Hepatocyte (in vitro differentiated cells): ENCODE measurements at regions not wholly inside any gene's neighbourhood (a gene's known extent, or its start where the extent isn't known, plus 50 kb on each side); places are given as distances from the start of the nearest gene placed in this dataset.
A peak's percentile ranks its signal among the peaks of the same experiment; 100 is the strongest.

ENCODE experiments used
- DNase-seq: peaks from one replicate; pipeline ENCODE4 v3.0.0-alpha.2; 2016; ENCODE audit warnings: low spot score
- H2AFZ ChIP-seq: fragments of 200-600 bp; sonication (generic); 2 replicates; pipeline ENCODE4 v1.6.0; 2016; ENCODE audit warnings: antibody characterized with exemption, mild to moderate bottlenecking
- H3K27ac ChIP-seq: fragments of 200-600 bp; sonication (generic); 2 replicates; pipeline ENCODE4 v1.5.1; 2016; ENCODE audit warnings: mild to moderate bottlenecking
- H3K27me3 ChIP-seq: fragments of 200-600 bp; sonication (generic); 2 replicates; pipeline ENCODE4 v1.6.1; 2016
- H3K36me3 ChIP-seq: fragments of 200-600 bp; sonication (generic); replicated peaks from 2 replicates; pipeline ENCODE4 v1.5.1; 2016; ENCODE audit warnings: low read depth; ENCODE audit not compliant: insufficient read depth
- H3K4me1 ChIP-seq: fragments of 200-600 bp; sonication (generic); 2 replicates; pipeline ENCODE4 v1.5.1; 2016; ENCODE audit warnings: mild to moderate bottlenecking, moderate library complexity; ENCODE audit not compliant: insufficient read depth
- H3K4me2 ChIP-seq: fragments of 200-600 bp; sonication (generic); 2 replicates; pipeline ENCODE4 v1.6.0; 2016
- H3K4me3 ChIP-seq: fragments of 200-600 bp; sonication (generic); 2 replicates; pipeline ENCODE4 v1.5.1; 2016; ENCODE audit warnings: mild to moderate bottlenecking
- H3K79me2 ChIP-seq: fragments of 200-600 bp; sonication (generic); 2 replicates; pipeline ENCODE4 v1.6.0; 2017; ENCODE audit warnings: mild to moderate bottlenecking
- H3K9me2 ChIP-seq: fragments of 200-600 bp; sonication (generic); replicated peaks from 2 replicates; pipeline ENCODE4 v1.6.0; 2017; ENCODE audit warnings: mild to moderate bottlenecking; ENCODE audit not compliant: insufficient read depth
- H3K9me3 ChIP-seq: fragments of 200-600 bp; sonication (generic); 2 replicates; pipeline ENCODE4 v1.5.1; 2016; ENCODE audit warnings: low read depth, mild to moderate bottlenecking
- H4K20me1 ChIP-seq: fragments of 200-600 bp; sonication (generic); 2 replicates; pipeline ENCODE4 v1.6.0; 2016; ENCODE audit warnings: mild to moderate bottlenecking; ENCODE audit not compliant: insufficient read depth, poor library complexity, severe bottlenecking
- EZH2 ChIP-seq: fragments of 200-600 bp; sonication (generic); IDR thresholded peaks from 2 replicates; pipeline ENCODE4 v1.6.1; 2016; ENCODE audit warnings: antibody characterized with exemption, mild to moderate bottlenecking, borderline replicate concordance
- EZH2phosphoT487 ChIP-seq: fragments of 200-600 bp; sonication (generic); IDR thresholded peaks from one replicate; pipeline ENCODE4 v1.6.1; 2018; ENCODE audit warnings: antibody characterized with exemption, mild to moderate bottlenecking, low read depth, moderate library complexity; ENCODE audit not compliant: unreplicated experiment, severe bottlenecking
- WGBS: methylation state at CpG from one replicate; pipeline ENCODE4 v1.1.6; 2016; ENCODE audit warnings: low lambda C conversion rate; ENCODE audit errors: missing lambda C conversion rate; 5-methylcytosine and 5-hydroxymethylcytosine counted together
- TF ChIP-seq, protein P1 (sequence below): fragments of 200-600 bp; sonication (generic); IDR thresholded peaks from 2 replicates; pipeline ENCODE4 v1.5.1; 2016; ENCODE audit warnings: antibody characterized with exemption, mild to moderate bottlenecking; ENCODE audit not compliant: poor library complexity

DNA sequence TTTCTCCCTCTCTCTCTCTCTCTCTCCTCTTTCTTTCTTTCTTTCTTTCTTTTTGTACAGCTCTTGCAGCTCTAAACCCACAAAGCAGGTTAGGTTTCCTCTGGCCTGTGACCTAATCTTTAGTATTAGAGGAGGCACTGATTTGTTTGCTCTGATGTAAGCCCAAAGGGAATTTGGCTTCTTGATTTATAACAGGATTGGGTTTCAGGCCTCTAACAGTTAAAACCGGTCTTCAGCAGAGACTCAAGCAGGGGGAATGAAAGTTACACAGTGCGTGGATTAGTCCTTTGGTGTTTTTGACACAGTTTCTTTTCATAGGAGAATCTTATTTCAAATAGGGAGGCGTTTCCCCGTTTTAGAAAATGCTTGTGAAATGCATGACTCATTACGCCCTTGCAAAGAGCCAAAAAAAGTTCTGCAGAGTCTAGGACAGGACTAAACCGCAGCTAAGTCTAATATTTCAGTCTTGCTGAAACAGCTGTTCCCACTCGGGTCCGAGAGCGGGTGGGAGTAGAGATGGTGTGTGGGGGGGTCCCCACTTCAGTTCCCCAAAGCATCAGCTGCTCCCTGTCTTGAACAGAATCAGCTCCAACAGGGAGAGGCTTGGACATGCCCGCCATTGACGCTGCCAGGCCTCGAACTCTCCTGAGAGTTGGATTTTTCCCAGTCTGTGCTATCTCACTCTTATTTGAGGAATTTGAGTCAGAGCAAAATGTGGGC, 296.5 kb upstream of the PITRM1 start:
- peak; percentile 69 for DNase-seq
- Histone ChIP-seq H3K4me1 (peaks cover 49% of the 10 kb centered on the region), H4K20me1 (no peaks in the 10 kb centered on the region), H2AFZ (no peak overlapping the region), H3K9me2 (no peaks in the 10 kb centered on the region), H3K4me2 (peak overlapping the region; percentile 34), H3K4me3 (no peak overlapping the region), H3K9me3 (no peaks in the 10 kb centered on the region), H3K36me3 (no peaks in the 10 kb centered on the region), H3K27ac (peak overlapping the region; percentile 89), H3K79me2 (no peaks in the 10 kb centered on the region), H3K27me3 (no peaks in the 10 kb centered on the region)
- 38% methylated on average over 12 of the region's 12 CpGs for WGBS
- TF ChIP-seq, protein P1, sequence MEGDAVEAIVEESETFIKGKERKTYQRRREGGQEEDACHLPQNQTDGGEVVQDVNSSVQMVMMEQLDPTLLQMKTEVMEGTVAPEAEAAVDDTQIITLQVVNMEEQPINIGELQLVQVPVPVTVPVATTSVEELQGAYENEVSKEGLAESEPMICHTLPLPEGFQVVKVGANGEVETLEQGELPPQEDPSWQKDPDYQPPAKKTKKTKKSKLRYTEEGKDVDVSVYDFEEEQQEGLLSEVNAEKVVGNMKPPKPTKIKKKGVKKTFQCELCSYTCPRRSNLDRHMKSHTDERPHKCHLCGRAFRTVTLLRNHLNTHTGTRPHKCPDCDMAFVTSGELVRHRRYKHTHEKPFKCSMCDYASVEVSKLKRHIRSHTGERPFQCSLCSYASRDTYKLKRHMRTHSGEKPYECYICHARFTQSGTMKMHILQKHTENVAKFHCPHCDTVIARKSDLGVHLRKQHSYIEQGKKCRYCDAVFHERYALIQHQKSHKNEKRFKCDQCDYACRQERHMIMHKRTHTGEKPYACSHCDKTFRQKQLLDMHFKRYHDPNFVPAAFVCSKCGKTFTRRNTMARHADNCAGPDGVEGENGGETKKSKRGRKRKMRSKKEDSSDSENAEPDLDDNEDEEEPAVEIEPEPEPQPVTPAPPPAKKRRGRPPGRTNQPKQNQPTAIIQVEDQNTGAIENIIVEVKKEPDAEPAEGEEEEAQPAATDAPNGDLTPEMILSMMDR: no peak
- TF ChIP-seq EZH2: no peak
- no peak for TF ChIP-seq EZH2phosphoT487

DNA sequence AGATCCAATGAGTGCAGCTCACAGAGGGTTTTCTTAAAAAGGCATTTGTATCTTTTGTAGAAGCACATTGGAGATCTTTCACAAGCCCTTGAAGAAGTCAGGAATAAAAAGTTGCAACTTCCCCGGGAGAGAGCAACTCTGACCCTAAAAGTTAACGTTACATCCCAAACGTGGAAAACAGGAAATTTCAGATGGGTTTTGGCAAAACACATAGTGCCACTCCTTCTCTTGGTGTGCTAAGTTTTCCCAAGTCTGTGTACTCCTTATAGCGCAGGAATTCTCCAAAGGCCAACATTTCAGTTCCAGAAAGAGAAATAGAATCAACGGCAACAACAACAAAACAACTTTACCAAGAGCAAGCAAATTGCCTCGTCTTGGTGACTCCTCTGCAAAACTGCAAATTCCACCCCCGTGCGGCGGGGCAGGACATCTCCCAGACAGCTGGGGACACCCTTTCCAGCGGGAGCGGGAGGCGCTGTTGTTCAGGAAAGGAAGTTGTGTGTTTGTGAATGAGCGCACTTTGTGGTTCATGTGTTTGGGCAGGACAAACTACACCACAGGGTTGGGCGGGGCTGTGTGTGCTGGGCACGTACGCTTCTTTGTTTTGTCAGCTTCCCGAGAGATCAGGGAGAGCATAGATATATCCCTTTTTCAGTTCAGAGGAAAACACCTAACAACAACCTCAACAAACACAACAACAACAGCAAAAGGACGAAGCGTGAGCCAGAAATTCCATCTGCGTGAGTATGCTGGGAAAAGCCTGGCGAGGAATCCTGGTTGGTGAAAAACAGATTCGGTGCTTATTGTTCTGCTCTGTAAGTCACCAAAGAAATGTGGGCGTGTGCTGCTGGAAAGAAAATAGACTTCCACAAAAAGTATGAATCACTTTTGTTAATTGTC, 294.7 kb upstream of the PITRM1 start:
- H3K4me1 ChIP-seq: peaks cover 46% of the 10 kb centered on the region
- H3K9me2 ChIP-seq: no peaks in the 10 kb centered on the region
- no peaks in the 10 kb centered on the region for H3K36me3 ChIP-seq
- no peaks in the 10 kb centered on the region for H3K79me2 ChIP-seq
- no peaks in the 10 kb centered on the region for H4K20me1 ChIP-seq
- no peak overlapping the region for H2AFZ ChIP-seq
- H3K4me3 ChIP-seq: no peak overlapping the region
- peak; percentile 44 for DNase-seq
- H3K27ac ChIP-seq: peak overlapping the region; percentile 89
- H3K9me3 ChIP-seq: no peaks in the 10 kb centered on the region
- no peaks in the 10 kb centered on the region for H3K27me3 ChIP-seq
- WGBS: 67% methylated on average over 23 of the region's 23 CpGs
- TF ChIP-seq, protein P1: peak; percentile 30
- no peak for TF ChIP-seq EZH2phosphoT487
- peak overlapping the region; percentile 50 for H3K4me2 ChIP-seq

DNA sequence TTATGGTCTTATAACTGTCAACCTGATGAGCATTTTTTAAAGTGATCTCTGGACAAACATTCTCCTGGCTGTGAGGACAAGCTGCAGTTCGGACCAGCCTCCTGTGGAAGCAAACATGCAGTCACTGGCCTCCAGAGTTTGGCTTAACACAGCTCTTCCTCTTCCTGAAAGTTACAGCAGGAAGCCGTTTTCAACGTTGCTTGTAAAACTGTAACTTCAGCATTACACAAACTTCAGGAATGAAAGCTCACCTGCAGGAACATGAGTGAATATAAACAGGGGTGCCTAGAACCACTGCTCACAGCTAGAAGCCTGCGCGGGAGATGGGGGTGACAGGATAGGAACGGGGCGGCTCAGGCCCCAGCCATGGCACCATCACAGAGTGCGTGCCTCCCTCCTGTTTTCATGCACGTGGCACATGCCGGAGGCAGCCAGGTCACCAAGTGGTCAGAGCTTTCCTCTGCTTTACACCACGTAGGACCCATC, 292.9 kb upstream of the PITRM1 start:
- Histone ChIP-seq H4K20me1 (no peaks in the 10 kb centered on the region), H3K9me3 (no peaks in the 10 kb centered on the region), H3K27me3 (no peaks in the 10 kb centered on the region), H3K4me3 (no peak overlapping the region), H3K27ac (peak overlapping the region; percentile 87), H3K4me1 (peaks cover 43% of the 10 kb centered on the region), H2AFZ (peak overlapping the region; percentile 42), H3K36me3 (no peaks in the 10 kb centered on the region), H3K4me2 (peak overlapping the region; percentile 66), H3K79me2 (no peaks in the 10 kb centered on the region), H3K9me2 (no peaks in the 10 kb centered on the region)
- WGBS: 55% methylated on average over 11 of the region's 11 CpGs
- DNase-seq: peak; percentile 59
- TF ChIP-seq, protein P1: no peak
- no peak for TF ChIP-seq EZH2
- no peak for TF ChIP-seq EZH2phosphoT487
